GM12874 (cell line): ENCODE measurements at regions not wholly inside any gene's neighbourhood (a gene's known extent, or its start where the extent isn't known, plus 50 kb on each side); places are given as distances from the start of the nearest gene placed in this dataset.

ENCODE experiments used
- TF ChIP-seq, protein P1 (sequence below): IDR thresholded peaks from 2 replicates; pipeline ENCODE4 v1.5.1; 2011; ENCODE audit warnings: low read depth, mild to moderate bottlenecking, control low read depth, low read length, moderate library complexity; ENCODE audit not compliant: insufficient read depth

DNA sequence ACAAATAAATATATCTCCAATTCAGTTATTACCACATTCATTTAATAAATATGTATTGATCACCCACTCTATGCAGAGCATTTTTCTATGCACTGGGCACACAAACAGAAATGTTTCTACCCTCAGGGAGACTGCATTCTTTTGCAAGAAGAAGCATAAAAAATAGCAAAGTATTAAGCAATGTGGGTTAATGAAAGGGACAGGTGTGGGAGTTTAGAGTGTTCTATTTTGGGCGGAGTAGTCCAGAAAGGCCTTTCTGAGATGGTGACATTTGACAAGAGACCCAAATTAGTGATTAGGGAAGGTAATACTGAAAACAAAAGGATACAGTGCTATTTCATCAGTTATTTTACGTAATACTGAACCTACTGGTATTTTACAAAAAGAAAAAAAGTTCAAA, 394.3 kb upstream of the CHST9 start:
- TF ChIP-seq, protein P1, sequence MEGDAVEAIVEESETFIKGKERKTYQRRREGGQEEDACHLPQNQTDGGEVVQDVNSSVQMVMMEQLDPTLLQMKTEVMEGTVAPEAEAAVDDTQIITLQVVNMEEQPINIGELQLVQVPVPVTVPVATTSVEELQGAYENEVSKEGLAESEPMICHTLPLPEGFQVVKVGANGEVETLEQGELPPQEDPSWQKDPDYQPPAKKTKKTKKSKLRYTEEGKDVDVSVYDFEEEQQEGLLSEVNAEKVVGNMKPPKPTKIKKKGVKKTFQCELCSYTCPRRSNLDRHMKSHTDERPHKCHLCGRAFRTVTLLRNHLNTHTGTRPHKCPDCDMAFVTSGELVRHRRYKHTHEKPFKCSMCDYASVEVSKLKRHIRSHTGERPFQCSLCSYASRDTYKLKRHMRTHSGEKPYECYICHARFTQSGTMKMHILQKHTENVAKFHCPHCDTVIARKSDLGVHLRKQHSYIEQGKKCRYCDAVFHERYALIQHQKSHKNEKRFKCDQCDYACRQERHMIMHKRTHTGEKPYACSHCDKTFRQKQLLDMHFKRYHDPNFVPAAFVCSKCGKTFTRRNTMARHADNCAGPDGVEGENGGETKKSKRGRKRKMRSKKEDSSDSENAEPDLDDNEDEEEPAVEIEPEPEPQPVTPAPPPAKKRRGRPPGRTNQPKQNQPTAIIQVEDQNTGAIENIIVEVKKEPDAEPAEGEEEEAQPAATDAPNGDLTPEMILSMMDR: no peak

DNA sequence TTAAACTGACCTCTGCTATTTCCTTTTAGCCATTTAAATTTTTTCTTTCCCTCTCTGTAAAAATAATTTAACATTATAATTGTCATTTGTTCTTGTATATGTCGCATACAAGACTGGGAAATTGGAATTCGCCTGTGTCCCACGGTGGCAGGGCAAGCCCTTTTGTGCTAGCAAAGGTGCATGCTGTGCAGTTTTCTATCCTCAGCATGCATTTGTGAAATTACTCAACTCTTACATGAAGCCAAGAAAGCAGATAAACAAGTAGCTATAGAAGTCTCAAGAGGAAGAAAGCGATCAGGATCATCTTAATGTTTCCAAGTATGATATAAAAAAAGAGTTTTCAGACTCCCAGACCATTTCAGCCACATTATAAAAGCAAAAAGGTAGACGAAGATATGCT, 392.6 kb upstream of the CHST9 start:
- TF ChIP-seq, protein P1: no peak

DNA sequence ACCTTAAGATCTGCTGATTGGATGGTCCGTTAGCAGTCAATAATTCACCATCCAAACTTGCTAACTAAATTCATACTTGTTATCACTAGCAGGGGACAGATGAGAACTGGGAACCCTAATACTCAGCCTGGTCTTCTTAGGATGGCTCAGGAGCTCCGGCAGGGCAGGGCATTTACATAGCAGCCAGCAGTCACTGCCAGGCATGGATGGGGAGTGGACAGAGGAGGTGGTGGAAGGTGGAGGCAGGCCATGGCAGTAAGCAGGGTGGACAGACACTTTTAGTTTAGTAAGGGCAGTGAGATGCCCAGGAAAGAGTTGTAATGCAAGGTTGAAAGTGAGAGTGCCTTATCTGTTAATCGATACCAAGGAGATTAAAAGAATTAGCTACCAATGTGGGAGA, 392.2 kb upstream of the CHST9 start:
- TF ChIP-seq, protein P1: no peak

DNA sequence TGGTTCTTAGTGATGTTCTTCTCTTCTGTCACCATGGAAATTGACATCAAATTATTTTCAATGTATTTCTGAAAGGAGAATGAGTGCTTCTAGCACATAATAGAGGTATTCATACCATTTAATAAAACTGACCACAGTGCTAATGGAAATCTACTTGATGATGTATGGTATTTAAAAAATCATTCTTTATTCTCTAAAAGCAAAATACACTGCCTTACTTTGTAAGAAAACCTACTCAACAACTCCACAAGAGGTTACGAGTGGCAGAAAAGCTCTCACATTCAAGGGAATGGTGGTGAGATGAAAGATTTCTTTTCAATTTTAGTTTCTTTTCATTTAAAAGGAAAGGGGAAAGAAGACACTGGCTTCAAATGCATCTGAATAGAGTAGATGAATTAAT, 382.3 kb upstream of the CHST9 start:
- TF ChIP-seq, protein P1: no peak

DNA sequence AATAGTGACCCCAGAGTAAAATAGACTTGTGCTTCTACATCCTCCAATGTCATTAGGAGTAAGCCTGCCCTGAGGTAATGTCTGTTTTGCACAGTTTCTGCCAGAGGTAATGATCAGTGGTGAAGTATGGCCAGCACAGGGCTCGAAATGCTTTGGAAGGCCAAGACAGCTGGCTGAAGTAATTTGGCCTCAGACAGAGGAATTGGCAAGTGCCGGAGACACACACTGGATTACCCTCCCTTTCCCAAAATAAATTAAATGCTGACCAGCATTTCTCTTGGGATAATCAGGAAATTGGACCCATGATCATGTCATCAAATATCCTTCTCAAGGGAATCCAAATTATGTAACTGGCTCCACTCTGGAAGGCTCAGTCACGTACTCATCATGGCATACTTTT, 379.0 kb upstream of the CHST9 start:
- TF ChIP-seq, protein P1: no peak

DNA sequence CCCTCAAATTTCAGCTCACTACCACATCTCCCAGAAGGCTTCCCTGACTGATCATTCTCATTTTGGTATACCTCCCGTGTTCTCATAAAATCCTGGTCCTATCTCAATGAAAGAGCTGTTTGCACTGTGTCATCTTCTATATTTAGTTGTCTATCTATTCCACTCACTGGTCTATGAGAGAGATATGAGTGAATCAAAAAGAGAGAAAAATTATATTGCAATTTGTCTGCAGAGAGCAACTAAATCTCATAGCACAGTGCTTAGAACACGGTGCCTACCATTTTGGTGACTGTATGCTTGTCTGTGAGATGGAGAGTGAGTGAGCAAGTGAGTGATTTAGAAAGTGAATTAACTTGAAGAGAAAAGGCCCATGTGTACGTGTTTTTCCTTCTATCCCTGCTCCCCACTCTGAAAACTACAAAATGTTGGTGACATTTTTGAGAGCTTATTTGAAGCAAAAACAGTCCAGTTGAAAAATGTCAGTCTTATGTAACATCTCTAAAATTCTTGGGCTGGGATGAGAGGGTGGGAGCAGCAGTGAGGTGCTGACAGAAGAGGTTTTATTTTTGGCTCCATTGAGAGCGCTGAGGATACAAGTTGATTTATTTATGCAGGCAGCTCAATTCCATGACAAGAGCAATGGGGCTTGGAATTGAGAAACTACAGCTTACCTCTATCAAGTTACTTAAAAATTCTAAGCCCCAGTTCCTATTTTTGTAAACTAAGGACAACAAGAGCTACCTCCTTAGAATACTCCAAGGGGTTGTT, 373.5 kb upstream of the CHST9 start:
- TF ChIP-seq, protein P1: no peak

DNA sequence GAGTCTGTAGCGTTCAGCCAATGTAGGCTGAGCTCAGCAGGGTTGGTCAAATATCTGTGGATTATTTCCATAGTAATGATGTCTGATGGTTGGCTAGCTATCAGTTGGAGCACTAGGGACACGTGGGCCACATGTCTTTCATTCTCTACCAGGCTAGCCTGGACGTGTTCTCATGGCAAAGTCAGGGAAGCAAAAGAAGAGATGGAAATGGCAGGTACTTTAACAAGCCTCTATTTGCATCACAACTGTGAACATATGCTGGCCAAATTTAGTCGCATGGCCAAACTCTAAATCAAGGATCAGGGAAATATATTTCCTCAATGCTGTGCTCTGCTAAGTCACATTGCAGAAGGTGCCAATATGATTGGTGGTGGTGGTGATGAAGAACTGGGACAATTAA, 371.6 kb upstream of the CHST9 start:
- TF ChIP-seq, protein P1: no peak
